ENCODE measurements at regions not wholly inside any gene's neighbourhood (a gene's known extent, or its start where the extent isn't known, plus 50 kb on each side); places are given as distances from the start of the nearest gene placed in this dataset.

DNA sequence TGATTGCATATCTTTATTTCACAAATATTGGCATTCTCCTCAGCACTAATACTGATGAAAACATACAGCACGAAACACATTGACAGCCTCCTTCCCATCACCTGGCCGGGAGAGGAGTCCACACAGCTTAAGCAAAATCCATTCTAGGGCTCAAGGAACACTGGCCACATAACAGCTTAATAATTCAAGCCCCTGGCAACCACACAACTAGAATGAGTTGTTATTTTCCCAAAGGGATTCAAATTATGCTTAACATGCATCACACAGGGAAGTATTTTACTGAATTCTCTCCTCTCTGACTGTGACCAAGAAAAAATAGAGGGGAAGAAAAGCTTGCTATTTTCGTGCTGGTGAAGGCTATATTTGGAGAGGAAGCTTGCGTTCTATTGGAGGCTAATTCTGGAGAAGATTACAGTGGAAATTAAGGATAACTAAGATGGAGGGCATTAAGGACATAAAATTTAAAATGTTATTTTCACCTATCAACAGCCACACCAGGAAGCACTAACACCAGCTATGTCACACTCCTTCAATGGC is 198.5 kb downstream of the ADGRG6 start:
- intact Hi-C loops (cut with micrococcal nuclease): no loop called here
- Histone ChIP-seq H3K27ac (ENCODE audit: low read depth in 1 of 2, low read length in 2 of 2) (no peak overlapping the region), H3K79me2 (ENCODE audit: insufficient read depth, low read length) (no peaks in the 10 kb centered on the region), H4K20me1 (ENCODE audit: insufficient read depth, low read length) (no peaks in the 10 kb centered on the region), H3K4me3 (replicated peaks in 1 of 3; ENCODE audit: low read depth in 2 of 3, low read length in 3 of 3) (no peak overlapping the region), H3K27me3 (ENCODE audit: control insufficient read depth in 2 of 2, insufficient read depth in 2 of 2, low read length in 2 of 2) (no peaks in the 10 kb centered on the region), H3K4me2 (replicated peaks; ENCODE audit: extremely low read depth, low read length, poor library complexity, severe bottlenecking) (no peak overlapping the region), H3K9me3 (replicated peaks in 1 of 2; ENCODE audit: control insufficient read depth in 1 of 2, insufficient read depth in 1 of 2, low read length in 2 of 2) (no peaks in the 10 kb centered on the region), H3K9ac (ENCODE audit: insufficient read depth, low read length, poor library complexity, severe bottlenecking) (no peak overlapping the region), H3K4me1 (ENCODE audit: control insufficient read depth in 1 of 2, insufficient read depth in 2 of 2, low read length in 2 of 2) (no peaks in the 10 kb centered on the region), H2AFZ (ENCODE audit: insufficient read depth, low read depth, low read length, poor library complexity, severe bottlenecking) (no peak overlapping the region), H3K36me3 (replicated peaks in 1 of 2; ENCODE audit: control insufficient read depth in 1 of 2, insufficient read depth in 2 of 2, low read length in 2 of 2) (no peaks in the 10 kb centered on the region)
- WGBS (ENCODE audit: insufficient coverage): 83% methylated on average over 2 of the region's 4 CpGs
- no peak for DNase-seq
- H3K36me3 Mint-ChIP-seq: no peaks in the 10 kb centered on the region
- no peak overlapping the region for H3K4me3 Mint-ChIP-seq
- H3K4me1 Mint-ChIP-seq: no peaks in the 10 kb centered on the region
- H3K27me3 Mint-ChIP-seq (ENCODE audit: low read depth in 3 of 3): peaks cover 0 to 3% (median 0%) of the 10 kb centered on the region in 3 donors
- H3K9me3 Mint-ChIP-seq: peaks cover 7 to 12% (median 10%) of the 10 kb centered on the region in 7 donors
- no peak for TF ChIP-seq CTCF (IDR thresholded peaks at IDR 0.05)
- H3K27ac Mint-ChIP-seq: no peak overlapping the region

DNA sequence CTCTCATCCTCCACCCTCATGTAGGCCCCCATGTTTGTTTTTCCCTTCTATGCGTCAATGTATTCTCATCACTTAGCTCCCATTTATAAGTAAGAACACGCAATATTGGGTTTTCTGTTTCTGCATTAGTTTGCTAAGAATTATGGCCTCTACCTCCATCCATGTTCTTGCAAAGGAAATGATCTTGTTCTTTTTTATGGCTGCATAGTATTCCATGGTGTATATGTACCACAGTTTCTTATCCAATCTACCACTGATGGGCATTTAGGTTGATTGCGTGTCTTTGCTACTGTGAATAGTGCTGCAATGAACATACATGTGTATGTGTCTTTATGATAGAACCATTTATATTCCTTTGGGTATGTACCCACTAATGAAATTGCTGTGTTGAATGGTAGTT is 200.0 kb downstream of the ADGRG6 start:
- Histone ChIP-seq H3K79me2 (ENCODE audit: insufficient read depth, low read length) (no peaks in the 10 kb centered on the region), H3K4me1 (ENCODE audit: control insufficient read depth in 1 of 2, insufficient read depth in 2 of 2, low read length in 2 of 2) (no peaks in the 10 kb centered on the region), H3K4me3 (replicated peaks in 1 of 3; ENCODE audit: low read depth in 2 of 3, low read length in 3 of 3) (no peak overlapping the region), H3K4me2 (replicated peaks; ENCODE audit: extremely low read depth, low read length, poor library complexity, severe bottlenecking) (no peak overlapping the region), H4K20me1 (ENCODE audit: insufficient read depth, low read length) (no peaks in the 10 kb centered on the region), H3K9ac (ENCODE audit: insufficient read depth, low read length, poor library complexity, severe bottlenecking) (no peak overlapping the region), H3K27me3 (ENCODE audit: control insufficient read depth in 2 of 2, insufficient read depth in 2 of 2, low read length in 2 of 2) (no peaks in the 10 kb centered on the region), H3K36me3 (replicated peaks in 1 of 2; ENCODE audit: control insufficient read depth in 1 of 2, insufficient read depth in 2 of 2, low read length in 2 of 2) (no peaks in the 10 kb centered on the region), H3K27ac (ENCODE audit: low read depth in 1 of 2, low read length in 2 of 2) (no peak overlapping the region), H3K9me3 (replicated peaks in 1 of 2; ENCODE audit: control insufficient read depth in 1 of 2, insufficient read depth in 1 of 2, low read length in 2 of 2) (peaks cover 0 to 8% of the 10 kb centered on the region in 2 donors), H2AFZ (ENCODE audit: insufficient read depth, low read depth, low read length, poor library complexity, severe bottlenecking) (no peak overlapping the region)
- no peaks in the 10 kb centered on the region for H3K4me1 Mint-ChIP-seq
- WGBS (ENCODE audit: insufficient coverage): no CpG with 5 or more reads among the region's 3 CpGs
- H3K36me3 Mint-ChIP-seq: no peaks in the 10 kb centered on the region
- TF ChIP-seq CTCF (IDR thresholded peaks at IDR 0.05): no peak
- DNase-seq: no peak
- H3K9me3 Mint-ChIP-seq: peaks cover 7 to 19% (median 11%) of the 10 kb centered on the region in 7 donors
- H3K27ac Mint-ChIP-seq: no peak overlapping the region
- intact Hi-C loops (cut with micrococcal nuclease): no loop called here
- no peak overlapping the region for H3K4me3 Mint-ChIP-seq
- peaks cover 0 to 3% (median 0%) of the 10 kb centered on the region in 3 donors for H3K27me3 Mint-ChIP-seq (ENCODE audit: low read depth in 3 of 3)

Measured in CD14-positive monocyte (primary cell).